Erythroblast (primary cell): ENCODE measurements at regions not wholly inside any gene's neighbourhood (a gene's known extent, or its start where the extent isn't known, plus 50 kb on each side); places are given as distances from the start of the nearest gene placed in this dataset.

Experiments used
- GATA1 ChIP-seq: IDR thresholded peaks from 2 replicates; pipeline ENCODE4 v1.6.1; 2011; ENCODE audit warnings: low read depth, mild to moderate bottlenecking, control low read depth, low read length, moderate library complexity
- POLR2A ChIP-seq: IDR thresholded peaks from 2 replicates; pipeline ENCODE4 v1.6.1; 2011; ENCODE audit warnings: mild to moderate bottlenecking, low read length

- TF ChIP-seq POLR2A (no peak), GATA1 (no peak)
Observed at GRCh38 chr2:52495816-52496215, 1271.8 kb upstream of the CHAC2 start.
